Activated naive CD8-positive, alpha-beta T cell treated with anti-CD3 and anti-CD28 coated beads, Interleukin-2, amount 10 ng/mL, durations not matched to agents 7 days and 5 days (primary cell): ENCODE measurements at regions not wholly inside any gene's neighbourhood (a gene's known extent, or its start where the extent isn't known, plus 50 kb on each side); places are given as distances from the start of the nearest gene placed in this dataset.
A peak's percentile ranks its signal among the peaks of the same experiment; 100 is the strongest.

Experiments
- ATAC-seq: fragments of 150-1000 bp; cut with Tn5 transposase; one replicate; pipeline ENCODE4 v1.10.0; 2021; ENCODE audit warnings: low read depth, moderate library complexity
- POLR2A ChIA-PET: fragments of 350-600 bp; sonication (Branson Sonifier 250); formaldehyde crosslinking; loops from one replicate; lab custom pipeline; 2021; ENCODE audit warnings: antibody characterized with exemption; lab: Charles Lee
- DNase-seq: peaks from one replicate; pipeline ENCODE4 v3.0.0; 2021
- H3K27ac Mint-ChIP-seq: one replicate; pipeline ENCODE4 v1.8.0; 2022; ENCODE audit warnings: mild to moderate bottlenecking, mixed read lengths
- H3K27me3 Mint-ChIP-seq: one replicate; pipeline ENCODE4 v1.8.0; 2022; ENCODE audit warnings: mild to moderate bottlenecking, moderate library complexity, mixed read lengths
- H3K36me3 Mint-ChIP-seq: one replicate; pipeline ENCODE4 v1.8.0; 2021; ENCODE audit warnings: mild to moderate bottlenecking, mixed read lengths
- H3K4me1 Mint-ChIP-seq: one replicate; pipeline ENCODE4 v1.8.0; 2021; ENCODE audit warnings: mixed read lengths
- H3K4me3 Mint-ChIP-seq: one replicate; pipeline ENCODE4 v1.8.0; 2022; ENCODE audit warnings: mild to moderate bottlenecking, moderate library complexity, mixed read lengths
- H3K9me3 Mint-ChIP-seq: one replicate; pipeline ENCODE4 v1.8.0; 2021; ENCODE audit warnings: mixed read lengths

- no peak overlapping the region for H3K27ac Mint-ChIP-seq
- no peak for ATAC-seq
- peaks cover 3% of the 10 kb centered on the region for H3K9me3 Mint-ChIP-seq
- POLR2A ChIA-PET: no interaction called here
- H3K36me3 Mint-ChIP-seq: peaks cover 7% of the 10 kb centered on the region
- H3K4me3 Mint-ChIP-seq: no peak overlapping the region
- peaks cover 5% of the 10 kb centered on the region for H3K27me3 Mint-ChIP-seq
- H3K4me1 Mint-ChIP-seq: peaks cover 1% of the 10 kb centered on the region
- DNase-seq: no peak
These were observed 95.1 kb upstream of the MBNL1 start for GRCh38 chr3:152173627-152174026.

- Mint-ChIP-seq H3K4me1 (peaks cover 12% of the 10 kb centered on the region), H3K27ac (no peak overlapping the region), H3K4me3 (no peak overlapping the region), H3K27me3 (peaks cover 5% of the 10 kb centered on the region), H3K9me3 (peaks cover 3% of the 10 kb centered on the region), H3K36me3 (peaks cover 7% of the 10 kb centered on the region)
- no peak for ATAC-seq
- POLR2A ChIA-PET: no interaction called here
- no peak for DNase-seq
These were observed 93.7 kb upstream of the MBNL1 start for GRCh38 chr3:152174876-152175527.

GRCh38 chr3:152175528-152175889 lies 93.2 kb upstream of the MBNL1 start:
- H3K9me3 Mint-ChIP-seq: peaks cover 3% of the 10 kb centered on the region
- H3K4me1 Mint-ChIP-seq: peaks cover 14% of the 10 kb centered on the region
- H3K36me3 Mint-ChIP-seq: peaks cover 7% of the 10 kb centered on the region
- POLR2A ChIA-PET: interaction anchor here (0.6 kb wide), 1 partner anchor 68 kb away, joined by 3 read pairs; no protein-coding TSS in a partner anchor
- peaks cover 5% of the 10 kb centered on the region for H3K27me3 Mint-ChIP-seq
- no peak for DNase-seq
- ATAC-seq: no peak
- H3K27ac Mint-ChIP-seq: no peak overlapping the region
- no peak overlapping the region for H3K4me3 Mint-ChIP-seq

GRCh38 chr3:152176241-152176640 lies 92.5 kb upstream of the MBNL1 start:
- H3K27ac Mint-ChIP-seq: no peak overlapping the region
- peaks cover 1% of the 10 kb centered on the region for H3K9me3 Mint-ChIP-seq
- no peak overlapping the region for H3K4me3 Mint-ChIP-seq
- ATAC-seq: no peak
- DNase-seq: no peak
- peaks cover 7% of the 10 kb centered on the region for H3K36me3 Mint-ChIP-seq
- POLR2A ChIA-PET: no interaction called here
- peaks cover 15% of the 10 kb centered on the region for H3K4me1 Mint-ChIP-seq
- H3K27me3 Mint-ChIP-seq: peaks cover 5% of the 10 kb centered on the region

- H3K36me3 Mint-ChIP-seq: peaks cover 5% of the 10 kb centered on the region
- POLR2A ChIA-PET: no interaction called here
- peaks cover 5% of the 10 kb centered on the region for H3K27me3 Mint-ChIP-seq
- H3K4me1 Mint-ChIP-seq: peaks cover 15% of the 10 kb centered on the region
- no peak overlapping the region for H3K4me3 Mint-ChIP-seq
- ATAC-seq (no peak), DNase-seq (no peak)
- H3K9me3 Mint-ChIP-seq: no peaks in the 10 kb centered on the region
- no peak overlapping the region for H3K27ac Mint-ChIP-seq
These were observed 91.7 kb upstream of the MBNL1 start for GRCh38 chr3:152176998-152177397.

GRCh38 chr3:152177757-152178156 lies 91.0 kb upstream of the MBNL1 start:
- no peak for DNase-seq
- Mint-ChIP-seq H3K4me1 (peaks cover 22% of the 10 kb centered on the region), H3K27ac (no peak overlapping the region), H3K4me3 (no peak overlapping the region), H3K36me3 (peaks cover 5% of the 10 kb centered on the region), H3K9me3 (no peaks in the 10 kb centered on the region), H3K27me3 (peaks cover 5% of the 10 kb centered on the region)
- POLR2A ChIA-PET: no interaction called here
- ATAC-seq: no peak

- H3K4me1 Mint-ChIP-seq: peaks cover 48% of the 10 kb centered on the region
- DNase-seq (peak; percentile 39), ATAC-seq (peak; percentile 90)
- peak overlapping the region; percentile 28 for H3K27ac Mint-ChIP-seq
- POLR2A ChIA-PET: interaction anchor here (0.6 to 3.3 kb wide), 10 partner anchors 10 to 141 kb away, joined by 3 to 24 read pairs (median 4); partner anchors contain the start of gene MBNL1
- H3K36me3 Mint-ChIP-seq: peaks cover 1% of the 10 kb centered on the region
- peak overlapping the region; percentile 47 for H3K4me3 Mint-ChIP-seq
- no peaks in the 10 kb centered on the region for H3K27me3 Mint-ChIP-seq
- H3K9me3 Mint-ChIP-seq: no peaks in the 10 kb centered on the region
These were observed 85.3 kb upstream of the MBNL1 start for GRCh38 chr3:152183473-152183872.

- ATAC-seq (no peak), DNase-seq (no peak)
- Mint-ChIP-seq H3K4me1 (peaks cover 42% of the 10 kb centered on the region), H3K36me3 (no peaks in the 10 kb centered on the region), H3K27me3 (no peaks in the 10 kb centered on the region), H3K27ac (no peak overlapping the region), H3K4me3 (no peak overlapping the region), H3K9me3 (no peaks in the 10 kb centered on the region)
- POLR2A ChIA-PET: interaction anchor here (0.7 to 3.3 kb wide), 3 partner anchors 58 to 111 kb away, joined by 3 to 24 read pairs (median 3); partner anchors contain the start of gene MBNL1
These were observed 83.6 kb upstream of the MBNL1 start for GRCh38 chr3:152184971-152185686.

- POLR2A ChIA-PET: interaction anchor here (1.1 to 3.3 kb wide), 2 partner anchors 57 to 83 kb away, joined by 3 to 24 read pairs; partner anchors contain the start of gene MBNL1
- Mint-ChIP-seq H3K4me3 (no peak overlapping the region), H3K27ac (no peak overlapping the region), H3K4me1 (peaks cover 48% of the 10 kb centered on the region), H3K27me3 (no peaks in the 10 kb centered on the region), H3K9me3 (no peaks in the 10 kb centered on the region), H3K36me3 (no peaks in the 10 kb centered on the region)
- DNase-seq (no peak), ATAC-seq (no peak)
These were observed 82.7 kb upstream of the MBNL1 start for GRCh38 chr3:152185891-152186630.

GRCh38 chr3:152190636-152191183 lies 78.0 kb upstream of the MBNL1 start:
- Mint-ChIP-seq H3K36me3 (no peaks in the 10 kb centered on the region), H3K27ac (no peak overlapping the region), H3K4me3 (no peak overlapping the region), H3K9me3 (no peaks in the 10 kb centered on the region), H3K27me3 (no peaks in the 10 kb centered on the region), H3K4me1 (peaks cover 54% of the 10 kb centered on the region)
- no peak for DNase-seq
- POLR2A ChIA-PET: no interaction called here
- no peak for ATAC-seq

- Mint-ChIP-seq H3K4me3 (peak overlapping the region; percentile 69), H3K27ac (peak overlapping the region; percentile 89), H3K27me3 (no peaks in the 10 kb centered on the region), H3K9me3 (no peaks in the 10 kb centered on the region), H3K4me1 (peaks cover 62% of the 10 kb centered on the region), H3K36me3 (no peaks in the 10 kb centered on the region)
- ATAC-seq: peak; percentile 69
- POLR2A ChIA-PET: interaction anchor here (1.0 to 2.2 kb wide), 4 partner anchors 12 to 51 kb away, joined by 3 to 6 read pairs (median 4); no protein-coding TSS in a partner anchor
- DNase-seq: no peak
These were observed 76.7 kb upstream of the MBNL1 start for GRCh38 chr3:152192050-152192449.

GRCh38 chr3:152192936-152193672 lies 75.6 kb upstream of the MBNL1 start:
- POLR2A ChIA-PET: interaction anchor here (0.9 to 2.2 kb wide), 11 partner anchors 9 to 105 kb away, joined by 3 to 24 read pairs (median 4); partner anchors contain the start of gene MBNL1
- Mint-ChIP-seq H3K36me3 (no peaks in the 10 kb centered on the region), H3K9me3 (no peaks in the 10 kb centered on the region), H3K4me1 (peaks cover 66% of the 10 kb centered on the region), H3K4me3 (peak overlapping the region; percentile 86), H3K27ac (peak overlapping the region; percentile 87), H3K27me3 (no peaks in the 10 kb centered on the region)
- ATAC-seq (peak; percentile 1), DNase-seq (no peak)
